CD14-positive monocyte (primary cell): ENCODE measurements at regions not wholly inside any gene's neighbourhood (a gene's known extent, or its start where the extent isn't known, plus 50 kb on each side); places are given as distances from the start of the nearest gene placed in this dataset.

Experiments
- DNase-seq, 3 donors: peaks; one replicate each; pipeline ENCODE4 v3.0.0-alpha.2; 2011 to 2022
- H2AFZ ChIP-seq: 2 replicates; pipeline ENCODE4 v1.6.0; 2012; ENCODE audit warnings: mild to moderate bottlenecking, low read depth, low read length, inconsistent platforms; ENCODE audit not compliant: insufficient read depth, poor library complexity, severe bottlenecking
- H3K27ac ChIP-seq, 2 donors: 1 replicate in 1 of 2; 2 replicates in 1 of 2; pipeline ENCODE4 v1.5.1; 2012 to 2013; ENCODE audit warnings: low read length in 2 of 2, control low read depth in 1 of 2, inconsistent platforms in 1 of 2, low read depth in 1 of 2, mild to moderate bottlenecking in 1 of 2
- H3K27me3 ChIP-seq, 2 donors: one replicate each; pipeline versions ENCODE4 v1.6.0 to v1.6.1; 2011 to 2013; ENCODE audit warnings: low read length in 2 of 2; ENCODE audit not compliant: control insufficient read depth in 2 of 2, insufficient read depth in 2 of 2
- H3K36me3 ChIP-seq, 2 donors: replicated peaks in 1 of 2; 1 replicate in 1 of 2; 2 replicates in 1 of 2; pipeline versions ENCODE4 v1.5.1 to v1.6.1; 2012 to 2013; ENCODE audit warnings: low read length in 2 of 2, control low read depth in 1 of 2, inconsistent platforms in 1 of 2, mild to moderate bottlenecking in 1 of 2; ENCODE audit not compliant: insufficient read depth in 2 of 2, control insufficient read depth in 1 of 2
- H3K4me1 ChIP-seq, 2 donors: 1 replicate in 1 of 2; 2 replicates in 1 of 2; pipeline versions ENCODE4 v1.5.1 to v1.6.1; 2012 to 2013; ENCODE audit warnings: low read length in 2 of 2, control low read depth in 1 of 2, inconsistent platforms in 1 of 2, mild to moderate bottlenecking in 1 of 2, moderate library complexity in 1 of 2; ENCODE audit not compliant: insufficient read depth in 2 of 2, control insufficient read depth in 1 of 2
- H3K4me2 ChIP-seq: replicated peaks from 2 replicates; pipeline ENCODE3; 2012; ENCODE audit warnings: low read length, moderate library complexity, mild to moderate bottlenecking; ENCODE audit not compliant: poor library complexity, severe bottlenecking; ENCODE audit errors: extremely low read depth
- H3K4me3 ChIP-seq, 3 experiments: fragments of 200-600 bp in 1 of 3; sonication (generic) in 1 of 3; replicated peaks in 1 of 3; 1 replicate in 2 of 3; 2 replicates in 1 of 3; pipeline ENCODE4 v1.5.1; 2011 to 2013; ENCODE audit warnings: low read length in 3 of 3, mild to moderate bottlenecking in 3 of 3, control low read depth in 2 of 3, low read depth in 2 of 3, inconsistent platforms in 1 of 3, moderate library complexity in 1 of 3
- H3K79me2 ChIP-seq: 2 replicates; pipeline ENCODE4 v1.6.0; 2012; ENCODE audit warnings: mild to moderate bottlenecking, control low read depth, inconsistent platforms, low read length, moderate library complexity; ENCODE audit not compliant: insufficient read depth
- H3K9ac ChIP-seq: 2 replicates; pipeline ENCODE4 v1.6.0; 2017; ENCODE audit warnings: low read length, mild to moderate bottlenecking; ENCODE audit not compliant: insufficient read depth, poor library complexity, severe bottlenecking
- H3K9me3 ChIP-seq, 2 donors: replicated peaks in 1 of 2; 1 replicate in 1 of 2; 2 replicates in 1 of 2; pipeline versions ENCODE4 v1.5.1 to v1.6.1; 2012 to 2013; ENCODE audit warnings: low read length in 2 of 2, control low read depth in 1 of 2; ENCODE audit not compliant: control insufficient read depth in 1 of 2, insufficient read depth in 1 of 2
- H4K20me1 ChIP-seq: 2 replicates; pipeline ENCODE4 v1.6.0; 2012; ENCODE audit warnings: mild to moderate bottlenecking, low read length, control low read depth, moderate library complexity; ENCODE audit not compliant: insufficient read depth
- H3K27ac Mint-ChIP-seq, 7 donors: one replicate each; pipeline ENCODE4 v1.8.0; 2020; ENCODE audit warnings: mild to moderate bottlenecking in 7 of 7, mixed read lengths in 7 of 7, moderate library complexity in 6 of 7, inconsistent platforms in 2 of 7
- H3K27me3 Mint-ChIP-seq, 3 donors: one replicate each; pipeline ENCODE4 v1.8.0; 2021 to 2022; ENCODE audit warnings: low read depth in 3 of 3, mild to moderate bottlenecking in 3 of 3, mixed read lengths in 3 of 3, moderate library complexity in 3 of 3, inconsistent platforms in 1 of 3
- H3K36me3 Mint-ChIP-seq, 2 donors: one replicate each; pipeline ENCODE4 v1.8.0; 2020; ENCODE audit warnings: mixed read lengths in 2 of 2, inconsistent platforms in 1 of 2, mild to moderate bottlenecking in 1 of 2
- H3K4me1 Mint-ChIP-seq: one replicate; pipeline ENCODE4 v1.8.0; 2020; ENCODE audit warnings: mild to moderate bottlenecking, mixed read lengths
- H3K4me3 Mint-ChIP-seq, 2 donors: one replicate each; pipeline ENCODE4 v1.8.0; 2020; ENCODE audit warnings: mild to moderate bottlenecking in 2 of 2, mixed read lengths in 2 of 2, moderate library complexity in 1 of 2
- H3K9me3 Mint-ChIP-seq, 7 donors: one replicate each; pipeline ENCODE4 v1.8.0; 2020 to 2022; ENCODE audit warnings: mixed read lengths in 7 of 7, mild to moderate bottlenecking in 6 of 7, moderate library complexity in 6 of 7, inconsistent platforms in 2 of 7
- WGBS: methylation state at CpG from one replicate; pipeline ENCODE4 v1.1.5; 2013; ENCODE audit warnings: missing lambda C conversion rate; ENCODE audit not compliant: insufficient coverage; 5-methylcytosine and 5-hydroxymethylcytosine counted together
- intact Hi-C, 2 donors: fragments of 100-400 bp; cut with micrococcal nuclease; formaldehyde crosslinking; loops; one replicate each; pipeline versions ENCODE4 v1.15.0 to v1.15.1; 2023
- TF ChIP-seq, protein P1 (sequence below): fragments of 200-600 bp; IDR thresholded peaks from one replicate; pipeline ENCODE4 v1.8.0; 2022; ENCODE audit warnings: antibody characterized with exemption, mild to moderate bottlenecking

DNA sequence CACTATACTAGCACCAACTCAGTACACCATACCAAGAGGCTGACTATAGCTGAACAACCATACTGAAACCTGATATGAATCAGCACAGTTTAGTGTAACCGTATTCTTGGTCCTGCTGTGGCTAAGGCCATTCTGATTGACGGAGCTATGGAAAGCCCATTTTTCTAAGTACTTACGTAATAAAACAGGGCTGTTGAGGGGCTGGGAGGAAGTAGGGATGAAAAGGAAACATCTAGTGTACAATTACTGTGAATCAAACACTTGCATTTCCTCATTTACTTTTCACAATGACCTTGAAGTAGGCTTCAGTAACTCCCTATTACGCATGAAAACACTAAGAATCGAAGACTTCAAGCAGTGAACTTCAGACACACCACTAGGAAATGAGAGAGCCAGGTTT lies 198.2 kb downstream of the BTG1 start:
- H3K4me2 ChIP-seq = peak overlapping the region; percentile 1
- Mint-ChIP-seq H3K9me3 (peaks cover 0 to 4% (median 0%) of the 10 kb centered on the region in 7 donors), H3K27me3 (peaks cover 0 to 7% (median 2%) of the 10 kb centered on the region in 3 donors), H3K4me3 (peak overlapping the region in 1 of 2 donors; percentile 11), H3K36me3 (no peaks in the 10 kb centered on the region), H3K4me1 (peaks cover 13% of the 10 kb centered on the region), H3K27ac (peak overlapping the region in 5 of 7 donors; percentile 1 to 72 (median 44))
- TF ChIP-seq, protein P1, sequence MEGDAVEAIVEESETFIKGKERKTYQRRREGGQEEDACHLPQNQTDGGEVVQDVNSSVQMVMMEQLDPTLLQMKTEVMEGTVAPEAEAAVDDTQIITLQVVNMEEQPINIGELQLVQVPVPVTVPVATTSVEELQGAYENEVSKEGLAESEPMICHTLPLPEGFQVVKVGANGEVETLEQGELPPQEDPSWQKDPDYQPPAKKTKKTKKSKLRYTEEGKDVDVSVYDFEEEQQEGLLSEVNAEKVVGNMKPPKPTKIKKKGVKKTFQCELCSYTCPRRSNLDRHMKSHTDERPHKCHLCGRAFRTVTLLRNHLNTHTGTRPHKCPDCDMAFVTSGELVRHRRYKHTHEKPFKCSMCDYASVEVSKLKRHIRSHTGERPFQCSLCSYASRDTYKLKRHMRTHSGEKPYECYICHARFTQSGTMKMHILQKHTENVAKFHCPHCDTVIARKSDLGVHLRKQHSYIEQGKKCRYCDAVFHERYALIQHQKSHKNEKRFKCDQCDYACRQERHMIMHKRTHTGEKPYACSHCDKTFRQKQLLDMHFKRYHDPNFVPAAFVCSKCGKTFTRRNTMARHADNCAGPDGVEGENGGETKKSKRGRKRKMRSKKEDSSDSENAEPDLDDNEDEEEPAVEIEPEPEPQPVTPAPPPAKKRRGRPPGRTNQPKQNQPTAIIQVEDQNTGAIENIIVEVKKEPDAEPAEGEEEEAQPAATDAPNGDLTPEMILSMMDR = no peak
- peak overlapping the region in 1 of 3 experiments; percentile 21 for H3K4me3 ChIP-seq
- H2AFZ ChIP-seq = no peak overlapping the region
- 7% methylated on average over 2 of the region's 5 CpGs for WGBS
- peak overlapping the region in 1 of 2 donors; percentile 12 for H3K27ac ChIP-seq
- no peaks in the 10 kb centered on the region for H3K36me3 ChIP-seq
- H4K20me1 ChIP-seq = no peaks in the 10 kb centered on the region
- no peak overlapping the region for H3K9ac ChIP-seq
- peaks cover 4 to 13% of the 10 kb centered on the region in 2 donors for H3K4me1 ChIP-seq
- peak; percentile 46 to 92 (median 66) for DNase-seq
- H3K27me3 ChIP-seq = no peaks in the 10 kb centered on the region
- intact Hi-C loops = no loop called here
- no peaks in the 10 kb centered on the region for H3K9me3 ChIP-seq
- no peaks in the 10 kb centered on the region for H3K79me2 ChIP-seq

DNA sequence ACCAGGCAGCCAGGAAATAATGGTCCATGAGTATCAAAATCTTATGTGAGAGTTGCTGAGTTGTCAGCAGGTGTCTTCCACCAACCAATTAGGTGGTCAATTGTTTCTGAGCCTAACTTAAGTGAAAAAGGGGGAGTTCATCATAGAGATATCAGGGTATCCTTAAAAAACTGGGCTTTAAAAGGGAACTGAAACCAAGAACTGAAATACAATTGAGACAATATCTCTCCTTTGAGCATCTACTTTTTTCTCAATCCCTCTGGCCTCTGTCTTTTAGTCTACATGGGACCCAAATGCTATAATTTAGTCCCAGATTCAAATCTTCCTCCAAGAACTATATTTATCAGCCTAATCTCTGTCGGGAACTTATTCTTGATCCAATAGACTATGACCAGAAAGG lies 201.0 kb downstream of the BTG1 start:
- Histone ChIP-seq H3K36me3 (no peaks in the 10 kb centered on the region), H3K79me2 (no peaks in the 10 kb centered on the region), H3K27me3 (no peaks in the 10 kb centered on the region), H3K4me2 (no peak overlapping the region), H3K4me1 (peaks cover 4 to 13% of the 10 kb centered on the region in 2 donors), H3K4me3 (no peak overlapping the region), H3K9ac (no peak overlapping the region), H4K20me1 (no peaks in the 10 kb centered on the region), H3K9me3 (no peaks in the 10 kb centered on the region), H3K27ac (no peak overlapping the region), H2AFZ (no peak overlapping the region)
- peaks cover 0 to 5% (median 1%) of the 10 kb centered on the region in 7 donors for H3K9me3 Mint-ChIP-seq
- peaks cover 13% of the 10 kb centered on the region for H3K4me1 Mint-ChIP-seq
- TF ChIP-seq, protein P1 = no peak
- no CpG with 5 or more reads among the region's 1 CpG for WGBS
- peaks cover 0 to 7% (median 2%) of the 10 kb centered on the region in 3 donors for H3K27me3 Mint-ChIP-seq
- intact Hi-C loops = no loop called here
- H3K36me3 Mint-ChIP-seq = no peaks in the 10 kb centered on the region
- H3K27ac Mint-ChIP-seq = peak overlapping the region in 1 of 7 donors; percentile 4
- no peak for DNase-seq
- no peak overlapping the region for H3K4me3 Mint-ChIP-seq
